Stimulated activated naive CD8-positive, alpha-beta T cell treated with anti-CD3 and anti-CD28 coated beads, Interleukin-15, amount 100 ng/mL, for 72 hours (primary cell): ENCODE measurements at regions not wholly inside any gene's neighbourhood (a gene's known extent, or its start where the extent isn't known, plus 50 kb on each side); places are given as distances from the start of the nearest gene placed in this dataset.
"Not testable (repeated sequence)": the region's sequence is repeated elsewhere in the genome, so short reads cannot be mapped to it uniquely, and the experiment has no call there.

Source experiments
- ATAC-seq: fragments of 150-1000 bp; cut with Tn5 transposase; 2 replicates; pipeline ENCODE4 v1.10.0; 2021; ENCODE audit warnings: mild to moderate bottlenecking, moderate library complexity
- DNase-seq, 2 donors: peaks; one replicate each; pipeline ENCODE4 v3.0.0; 2021 to 2022
- H3K27ac Mint-ChIP-seq, 2 donors: one replicate each; pipeline ENCODE4 v1.8.0; 2022; ENCODE audit warnings: mild to moderate bottlenecking in 2 of 2, mixed read lengths in 2 of 2, moderate library complexity in 2 of 2
- H3K27me3 Mint-ChIP-seq: one replicate; pipeline ENCODE4 v1.8.0; 2022; ENCODE audit warnings: mixed read lengths
- H3K4me1 Mint-ChIP-seq: one replicate; pipeline ENCODE4 v1.8.0; 2022; ENCODE audit warnings: mild to moderate bottlenecking, mixed read lengths
- H3K4me3 Mint-ChIP-seq, 2 donors: one replicate each; pipeline ENCODE4 v1.8.0; 2022; ENCODE audit warnings: mild to moderate bottlenecking in 2 of 2, mixed read lengths in 2 of 2, moderate library complexity in 1 of 2
- H3K9me3 Mint-ChIP-seq, 2 donors: one replicate each; pipeline ENCODE4 v1.8.0; 2022; ENCODE audit warnings: mixed read lengths in 2 of 2

DNA sequence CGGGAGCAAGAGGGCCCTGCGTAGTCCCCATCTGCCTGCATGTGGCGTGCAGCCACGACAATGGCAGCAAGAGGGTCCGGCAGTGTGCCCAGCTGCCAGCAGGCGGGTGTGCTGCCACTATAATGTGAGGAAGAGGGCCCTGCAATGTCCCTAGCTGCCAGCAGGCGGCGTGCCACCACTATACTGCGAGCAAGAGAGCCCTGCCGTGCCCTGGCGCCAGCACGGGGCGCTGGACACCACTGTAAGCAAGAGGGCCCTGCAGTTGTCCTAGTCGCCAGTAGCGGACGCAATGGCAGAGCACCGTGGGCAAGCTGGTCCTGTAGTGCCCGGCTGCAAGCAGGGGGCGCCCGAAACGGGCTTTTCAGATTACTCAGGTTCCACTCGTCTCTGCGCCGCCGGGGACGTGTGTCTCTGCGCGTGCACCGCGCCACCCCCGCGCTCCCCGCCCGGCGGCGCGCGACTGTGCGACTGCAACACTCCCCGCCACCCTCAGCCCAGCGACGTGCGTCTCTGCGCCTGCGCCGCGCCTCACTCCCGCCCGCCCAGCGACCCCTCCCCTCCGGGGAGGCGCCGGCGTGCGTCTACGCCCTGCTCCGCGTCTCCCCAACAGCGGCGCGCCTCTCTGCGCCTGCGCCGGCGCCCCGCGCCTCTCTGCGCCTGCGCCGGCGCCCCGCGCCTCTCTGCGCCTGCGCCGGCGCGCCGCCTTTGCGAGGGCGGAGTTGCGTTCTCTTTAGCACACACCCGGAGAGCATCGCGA, 159.4 kb upstream of the FRG2B start:
- DNase-seq, result peak in 1 of 2 donors; percentile 13
- not testable (repeated sequence) for H3K4me3 Mint-ChIP-seq, H3K27me3 Mint-ChIP-seq, ATAC-seq, H3K27ac Mint-ChIP-seq, H3K4me1 Mint-ChIP-seq, H3K9me3 Mint-ChIP-seq

DNA sequence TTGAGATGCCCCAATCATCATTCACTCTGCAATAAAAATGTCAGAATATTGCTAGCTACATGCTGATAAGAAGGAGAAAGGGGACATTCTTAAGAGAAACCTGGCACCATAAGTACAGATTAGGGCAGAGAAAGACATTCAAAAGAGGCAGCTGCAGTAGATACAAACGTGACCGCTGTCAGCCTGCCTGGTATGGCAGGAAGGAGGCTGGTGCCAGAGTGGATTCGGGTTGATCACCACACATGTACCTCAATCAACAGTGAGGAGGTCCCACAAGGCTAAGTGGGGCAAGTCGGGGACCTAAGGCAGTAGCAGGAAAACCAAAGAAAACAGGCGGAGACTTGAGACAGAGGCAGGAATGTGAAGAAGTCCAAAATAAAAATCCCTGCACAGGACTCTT, 158.6 kb upstream of the FRG2B start:
- H3K27ac Mint-ChIP-seq, H3K9me3 Mint-ChIP-seq, H3K4me3 Mint-ChIP-seq, DNase-seq, H3K4me1 Mint-ChIP-seq, ATAC-seq, H3K27me3 Mint-ChIP-seq: not testable (repeated sequence)

GRCh38 chr10:133765308-133765707, 138.7 kb upstream of the FRG2B start:
- H3K4me1 Mint-ChIP-seq, ATAC-seq: not testable (repeated sequence)

DNA sequence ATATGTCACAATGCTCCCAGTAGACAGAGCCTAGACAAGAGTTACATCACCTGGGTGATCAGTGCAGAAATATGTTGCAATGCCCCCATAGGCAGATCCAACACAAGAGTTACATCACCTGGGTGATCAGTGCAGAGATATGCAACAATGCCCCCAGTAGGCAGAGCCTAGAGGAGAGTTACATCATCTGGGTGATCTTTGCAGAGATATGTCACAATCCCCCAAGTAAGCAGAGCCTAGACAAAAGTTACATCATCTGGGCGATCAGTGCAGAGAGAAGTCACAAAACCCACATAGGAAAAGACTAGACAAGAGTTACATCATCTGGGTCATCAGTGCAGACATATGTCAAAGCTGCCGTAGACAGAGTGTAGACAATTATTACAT, 138.2 kb upstream of the FRG2B start:
- H3K27ac Mint-ChIP-seq, result peak overlapping the region in 1 of 2 donors; percentile 59
- H3K4me1 Mint-ChIP-seq, H3K27me3 Mint-ChIP-seq, H3K4me3 Mint-ChIP-seq, H3K9me3 Mint-ChIP-seq, DNase-seq: not testable (repeated sequence)
- ATAC-seq, result peak; percentile 69

More at GRCh38 chr10:133765308-133765707, 138.7 kb upstream of the FRG2B start:
- not testable (repeated sequence) for H3K4me3 Mint-ChIP-seq, H3K9me3 Mint-ChIP-seq, H3K27me3 Mint-ChIP-seq, DNase-seq, H3K27ac Mint-ChIP-seq

- ATAC-seq, result peak; percentile 74
- not testable (repeated sequence) for H3K4me3 Mint-ChIP-seq, H3K4me1 Mint-ChIP-seq, H3K9me3 Mint-ChIP-seq, H3K27me3 Mint-ChIP-seq
- H3K27ac Mint-ChIP-seq, result peak overlapping the region; percentile 59 to 76
- DNase-seq, result peak in 1 of 2 donors; percentile 47
Measured at GRCh38 chr10:133763875-133764822, 137.6 kb upstream of the FRG2B start.

DNA sequence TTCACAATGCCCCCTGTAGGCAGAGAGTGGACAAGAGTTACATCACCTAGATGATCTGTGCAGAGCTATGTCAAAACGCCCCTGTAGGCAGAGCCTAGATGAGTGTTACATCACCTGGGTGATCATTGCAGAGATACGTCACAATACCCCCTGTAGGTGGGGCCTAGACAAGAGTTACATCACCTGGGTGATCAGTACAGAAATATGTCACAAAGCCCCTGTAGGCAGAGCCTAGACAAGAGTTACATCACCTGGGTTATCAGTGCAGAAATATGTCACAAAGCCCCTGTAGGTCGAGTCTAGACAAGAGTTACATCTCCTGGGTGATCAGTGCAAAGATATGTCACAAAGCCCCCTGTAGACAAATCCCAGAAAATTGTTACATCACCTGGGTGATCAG, 136.6 kb upstream of the FRG2B start:
- not testable (repeated sequence) for H3K27ac Mint-ChIP-seq, H3K4me3 Mint-ChIP-seq, H3K9me3 Mint-ChIP-seq, H3K4me1 Mint-ChIP-seq, DNase-seq, H3K27me3 Mint-ChIP-seq
- peak; percentile 50 for ATAC-seq

- peak; percentile 77 for ATAC-seq
- not testable (repeated sequence) for H3K4me3 Mint-ChIP-seq, H3K27ac Mint-ChIP-seq
Measured at GRCh38 chr10:133753545-133753944, 127.0 kb upstream of the FRG2B start.

More at GRCh38 chr10:133753545-133753944, 127.0 kb upstream of the FRG2B start:
- H3K27me3 Mint-ChIP-seq, H3K4me1 Mint-ChIP-seq, H3K9me3 Mint-ChIP-seq, DNase-seq: not testable (repeated sequence)
